Esophagus squamous epithelium (tissue), 4 donors: ENCODE measurements at regions not wholly inside any gene's neighbourhood (a gene's known extent, or its start where the extent isn't known, plus 50 kb on each side); places are given as distances from the start of the nearest gene placed in this dataset.

Experiments
- POLR2A ChIP-seq, 4 donors: fragments of 450-650 bp; IDR thresholded peaks; one replicate each; pipeline ENCODE4 v1.6.1; 2017; ENCODE audit warnings: antibody characterized with exemption in 4 of 4, mild to moderate bottlenecking in 4 of 4, moderate library complexity in 3 of 4
- TF ChIP-seq, protein P1 (sequence below), 6 experiments: fragments of 450-650 bp in 4 of 6; fragments of 200-600 bp in 2 of 6; sonication (generic) in 2 of 6; IDR thresholded peaks; one replicate each; pipeline ENCODE4 v1.5.1; 2016 to 2019; ENCODE audit warnings: antibody characterized with exemption in 6 of 6, mild to moderate bottlenecking in 4 of 6, moderate library complexity in 4 of 6

- no peak for TF ChIP-seq POLR2A (IDR thresholded peaks at IDR 0.05)
- TF ChIP-seq, protein P1, sequence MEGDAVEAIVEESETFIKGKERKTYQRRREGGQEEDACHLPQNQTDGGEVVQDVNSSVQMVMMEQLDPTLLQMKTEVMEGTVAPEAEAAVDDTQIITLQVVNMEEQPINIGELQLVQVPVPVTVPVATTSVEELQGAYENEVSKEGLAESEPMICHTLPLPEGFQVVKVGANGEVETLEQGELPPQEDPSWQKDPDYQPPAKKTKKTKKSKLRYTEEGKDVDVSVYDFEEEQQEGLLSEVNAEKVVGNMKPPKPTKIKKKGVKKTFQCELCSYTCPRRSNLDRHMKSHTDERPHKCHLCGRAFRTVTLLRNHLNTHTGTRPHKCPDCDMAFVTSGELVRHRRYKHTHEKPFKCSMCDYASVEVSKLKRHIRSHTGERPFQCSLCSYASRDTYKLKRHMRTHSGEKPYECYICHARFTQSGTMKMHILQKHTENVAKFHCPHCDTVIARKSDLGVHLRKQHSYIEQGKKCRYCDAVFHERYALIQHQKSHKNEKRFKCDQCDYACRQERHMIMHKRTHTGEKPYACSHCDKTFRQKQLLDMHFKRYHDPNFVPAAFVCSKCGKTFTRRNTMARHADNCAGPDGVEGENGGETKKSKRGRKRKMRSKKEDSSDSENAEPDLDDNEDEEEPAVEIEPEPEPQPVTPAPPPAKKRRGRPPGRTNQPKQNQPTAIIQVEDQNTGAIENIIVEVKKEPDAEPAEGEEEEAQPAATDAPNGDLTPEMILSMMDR (IDR thresholded peaks at IDR 0.05), result no peak
Measured at GRCh38 chr4:136651278-136651667, 881.0 kb downstream of the PCDH18 start.
